Sigmoid colon (tissue), 4 donors: ENCODE measurements at regions not wholly inside any gene's neighbourhood (a gene's known extent, or its start where the extent isn't known, plus 50 kb on each side); places are given as distances from the start of the nearest gene placed in this dataset.
"Not testable (repeated sequence)": the region's sequence is repeated elsewhere in the genome, so short reads cannot be mapped to it uniquely, and the experiment has no call there.

Source experiments
- POLR2AphosphoS5 ChIP-seq, 4 donors: sonication (generic); formaldehyde crosslinking; IDR thresholded peaks; one replicate each; pipeline ENCODE4 v1.6.1; 2017; ENCODE audit warnings: antibody characterized with exemption in 4 of 4
- TF ChIP-seq, protein P1 (sequence below), 4 experiments: fragments of 450-650 bp in 3 of 4; fragments of 200-600 bp in 1 of 4; IDR thresholded peaks; one replicate each; pipeline ENCODE4 v1.5.1; 2016 to 2019; ENCODE audit warnings: antibody characterized with exemption in 4 of 4, mild to moderate bottlenecking in 3 of 4, moderate library complexity in 2 of 4

DNA sequence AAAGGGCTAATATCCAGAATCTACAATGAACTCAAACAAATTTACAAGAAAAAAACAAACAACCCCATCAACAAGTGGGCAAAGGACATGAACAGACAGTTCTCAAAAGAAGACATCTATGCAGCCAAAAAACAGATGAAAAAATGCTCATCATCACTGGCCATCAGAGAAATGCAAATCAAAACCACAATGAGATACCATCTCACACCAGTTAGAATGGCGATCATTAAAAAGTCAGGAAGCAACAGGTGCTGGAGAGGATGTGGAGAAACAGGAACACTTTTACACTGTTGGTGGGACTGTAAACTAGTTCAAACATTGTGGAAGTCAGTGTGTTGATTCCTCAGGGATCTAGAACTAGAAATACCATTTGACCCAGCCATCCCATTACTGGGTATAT lies 295.0 kb downstream of the SH2D4B start:
- TF ChIP-seq, protein P1, sequence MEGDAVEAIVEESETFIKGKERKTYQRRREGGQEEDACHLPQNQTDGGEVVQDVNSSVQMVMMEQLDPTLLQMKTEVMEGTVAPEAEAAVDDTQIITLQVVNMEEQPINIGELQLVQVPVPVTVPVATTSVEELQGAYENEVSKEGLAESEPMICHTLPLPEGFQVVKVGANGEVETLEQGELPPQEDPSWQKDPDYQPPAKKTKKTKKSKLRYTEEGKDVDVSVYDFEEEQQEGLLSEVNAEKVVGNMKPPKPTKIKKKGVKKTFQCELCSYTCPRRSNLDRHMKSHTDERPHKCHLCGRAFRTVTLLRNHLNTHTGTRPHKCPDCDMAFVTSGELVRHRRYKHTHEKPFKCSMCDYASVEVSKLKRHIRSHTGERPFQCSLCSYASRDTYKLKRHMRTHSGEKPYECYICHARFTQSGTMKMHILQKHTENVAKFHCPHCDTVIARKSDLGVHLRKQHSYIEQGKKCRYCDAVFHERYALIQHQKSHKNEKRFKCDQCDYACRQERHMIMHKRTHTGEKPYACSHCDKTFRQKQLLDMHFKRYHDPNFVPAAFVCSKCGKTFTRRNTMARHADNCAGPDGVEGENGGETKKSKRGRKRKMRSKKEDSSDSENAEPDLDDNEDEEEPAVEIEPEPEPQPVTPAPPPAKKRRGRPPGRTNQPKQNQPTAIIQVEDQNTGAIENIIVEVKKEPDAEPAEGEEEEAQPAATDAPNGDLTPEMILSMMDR (IDR thresholded peaks at IDR 0.05): not testable (repeated sequence)
- not testable (repeated sequence) for TF ChIP-seq POLR2AphosphoS5 (IDR thresholded peaks at IDR 0.05)
